PC-3 (cell line): ENCODE measurements at regions not wholly inside any gene's neighbourhood (a gene's known extent, or its start where the extent isn't known, plus 50 kb on each side); places are given as distances from the start of the nearest gene placed in this dataset.
A peak's percentile ranks its signal among the peaks of the same experiment; 100 is the strongest.

ENCODE experiments used
- ATAC-seq: fragments of 200-7000 bp; cut with Tn5 transposase; 2 replicates; pipeline ENCODE4 v1.9.1; 2020; ENCODE audit warnings: mild to moderate bottlenecking, moderate library complexity
- BruUV-seq: library from RNA; stranded (reverse); fragments of 400-500 nt; replicated peaks from 2 replicates; lab custom pipeline; 2021; lab: Mats Ljungman, UMichigan
- CTCF ChIA-PET: fragments of 300-600 bp; sonication (Branson Sonifier 250); formaldehyde crosslinking; loops from one replicate; lab custom pipeline; 2022; ENCODE audit warnings: antibody characterized with exemption; lab: Charles Lee
- POLR2A ChIA-PET: fragments of 300-600 bp; sonication (Branson Sonifier 250); formaldehyde crosslinking; loops from one replicate; lab custom pipeline; 2022; ENCODE audit warnings: antibody characterized with exemption; ENCODE audit not compliant: unreplicated experiment; lab: Charles Lee
- DNase-seq: peaks from one replicate; pipeline ENCODE4 v3.0.0-alpha.2; 2015
- H2AFZ ChIP-seq: fragments of 300-600 bp; sonication (generic); 2 replicates; pipeline ENCODE4 v1.6.0; 2016; ENCODE audit warnings: antibody characterized with exemption, low read length
- H3F3A ChIP-seq: fragments of 300-600 bp; sonication (generic); one replicate; pipeline ENCODE4 v1.6.0; 2017; ENCODE audit warnings: antibody characterized with exemption, low read length, control low read depth, mild to moderate bottlenecking; ENCODE audit not compliant: unreplicated experiment
- H3K27ac ChIP-seq: fragments of 300-600 bp; sonication (generic); 2 replicates; pipeline ENCODE4 v1.5.1; 2016; ENCODE audit warnings: mild to moderate bottlenecking, low read length
- H3K27me3 ChIP-seq: fragments of 300-600 bp; sonication (generic); 2 replicates; pipeline ENCODE4 v1.6.1; 2016; ENCODE audit warnings: low read length, mixed read lengths
- H3K36me3 ChIP-seq: fragments of 300-600 bp; sonication (generic); 2 replicates; pipeline ENCODE4 v1.6.1; 2016; ENCODE audit warnings: low read depth, mixed run types, low read length, mixed read lengths
- H3K4me1 ChIP-seq: fragments of 300-600 bp; sonication (generic); 2 replicates; pipeline ENCODE4 v1.5.1; 2016; ENCODE audit warnings: low read length; ENCODE audit not compliant: insufficient read depth
- H3K4me2 ChIP-seq: fragments of 300-600 bp; sonication (generic); 2 replicates; pipeline ENCODE4 v1.6.0; 2016; ENCODE audit warnings: low read length
- H3K4me3 ChIP-seq: fragments of 300-600 bp; sonication (generic); 2 replicates; pipeline ENCODE4 v1.5.1; 2016; ENCODE audit warnings: mild to moderate bottlenecking, low read length, mixed read lengths
- H3K79me2 ChIP-seq: fragments of 300-600 bp; sonication (generic); 2 replicates; pipeline ENCODE4 v1.6.1; 2017; ENCODE audit warnings: low read length, mixed read lengths
- H3K9ac ChIP-seq: fragments of 300-600 bp; sonication (generic); 2 replicates; pipeline ENCODE4 v1.6.0; 2016; ENCODE audit warnings: mild to moderate bottlenecking, low read length
- H3K9me2 ChIP-seq: fragments of 300-600 bp; sonication (generic); replicated peaks from 2 replicates; pipeline ENCODE4 v1.6.1; 2016; ENCODE audit warnings: mixed run types, low read length, mixed read lengths
- H3K9me3 ChIP-seq: fragments of 300-600 bp; sonication (generic); 2 replicates; pipeline ENCODE4 v1.6.1; 2016; ENCODE audit warnings: low read length, mixed read lengths
- H4K20me1 ChIP-seq: fragments of 300-600 bp; sonication (generic); 2 replicates; pipeline ENCODE4 v1.6.1; 2016; ENCODE audit warnings: low read length, mixed read lengths
- EZH2 ChIP-seq: fragments of 300-600 bp; sonication (generic); IDR thresholded peaks from one replicate; pipeline ENCODE4 v1.6.1; 2017; ENCODE audit warnings: antibody characterized with exemption, mild to moderate bottlenecking, low read length; ENCODE audit not compliant: unreplicated experiment
- EZH2phosphoT487 ChIP-seq: fragments of 300-600 bp; sonication (generic); IDR thresholded peaks from 2 replicates; pipeline ENCODE4 v1.6.1; 2018; ENCODE audit warnings: mild to moderate bottlenecking, antibody characterized with exemption, low read length, borderline replicate concordance
- intact Hi-C: fragments of 100-400 bp; cut with micrococcal nuclease; formaldehyde crosslinking; loops from 2 replicates; pipeline ENCODE4 v1.9.0; 2023
- TF ChIP-seq, protein P1 (sequence below): fragments of 300-600 bp; sonication (generic); conservative IDR thresholded peaks from 2 replicates; pipeline ENCODE4 v1.5.1; 2017; ENCODE audit warnings: antibody characterized with exemption, low read depth, mild to moderate bottlenecking, low read length

DNA sequence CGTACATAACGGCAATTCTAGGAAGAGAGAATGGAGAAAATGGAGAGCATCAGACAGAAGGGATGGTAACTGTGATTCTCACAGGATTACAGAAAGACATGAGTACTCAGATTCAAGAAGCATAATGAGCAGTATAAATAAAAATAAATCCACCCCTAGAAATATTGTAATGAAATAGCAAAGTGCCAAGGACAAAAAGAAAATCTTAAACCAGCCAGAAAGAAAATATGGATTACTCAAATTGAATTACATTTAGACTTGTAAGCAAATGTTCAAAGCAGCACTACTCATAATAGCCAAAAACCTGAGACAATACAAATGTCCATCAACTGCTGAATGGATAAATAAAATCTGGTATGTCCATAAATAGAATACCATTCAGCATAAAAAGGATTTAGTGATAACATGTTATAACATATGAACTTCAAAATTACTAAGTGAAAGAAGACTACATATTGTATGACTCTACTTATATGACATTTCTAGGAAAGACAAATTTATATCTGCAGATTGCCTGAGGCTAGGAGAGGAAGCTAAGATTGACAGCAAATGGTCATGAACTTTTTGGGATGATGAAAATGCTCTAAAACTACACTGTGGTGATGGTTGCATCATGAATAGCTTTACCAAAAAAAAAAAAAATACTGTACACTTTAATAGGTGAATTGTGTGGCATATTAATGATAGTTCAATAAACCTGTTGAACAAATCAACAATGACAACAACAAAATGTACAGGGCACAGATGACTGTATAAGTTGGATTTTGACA, 63.4 kb upstream of the SPTBN1 start:
- Histone ChIP-seq H3K36me3 (no peaks in the 10 kb centered on the region), H3K27ac (no peak overlapping the region), H4K20me1 (no peaks in the 10 kb centered on the region), H3K9me2 (no peaks in the 10 kb centered on the region), H3F3A (no peaks in the 10 kb centered on the region), H3K9ac (no peak overlapping the region), H3K4me3 (no peak overlapping the region), H3K4me1 (no peaks in the 10 kb centered on the region), H2AFZ (no peak overlapping the region), H3K9me3 (no peaks in the 10 kb centered on the region), H3K4me2 (no peak overlapping the region), H3K27me3 (peaks cover 8% of the 10 kb centered on the region; the same call in 1 of the 2 replicates), H3K79me2 (no peaks in the 10 kb centered on the region)
- ATAC-seq, result no peak
- no peak for DNase-seq
- BruUV-seq, result no TSS peak
- ChIA-PET POLR2A (no interaction called here), CTCF (no interaction called here)
- no peak for TF ChIP-seq EZH2phosphoT487
- TF ChIP-seq, protein P1, sequence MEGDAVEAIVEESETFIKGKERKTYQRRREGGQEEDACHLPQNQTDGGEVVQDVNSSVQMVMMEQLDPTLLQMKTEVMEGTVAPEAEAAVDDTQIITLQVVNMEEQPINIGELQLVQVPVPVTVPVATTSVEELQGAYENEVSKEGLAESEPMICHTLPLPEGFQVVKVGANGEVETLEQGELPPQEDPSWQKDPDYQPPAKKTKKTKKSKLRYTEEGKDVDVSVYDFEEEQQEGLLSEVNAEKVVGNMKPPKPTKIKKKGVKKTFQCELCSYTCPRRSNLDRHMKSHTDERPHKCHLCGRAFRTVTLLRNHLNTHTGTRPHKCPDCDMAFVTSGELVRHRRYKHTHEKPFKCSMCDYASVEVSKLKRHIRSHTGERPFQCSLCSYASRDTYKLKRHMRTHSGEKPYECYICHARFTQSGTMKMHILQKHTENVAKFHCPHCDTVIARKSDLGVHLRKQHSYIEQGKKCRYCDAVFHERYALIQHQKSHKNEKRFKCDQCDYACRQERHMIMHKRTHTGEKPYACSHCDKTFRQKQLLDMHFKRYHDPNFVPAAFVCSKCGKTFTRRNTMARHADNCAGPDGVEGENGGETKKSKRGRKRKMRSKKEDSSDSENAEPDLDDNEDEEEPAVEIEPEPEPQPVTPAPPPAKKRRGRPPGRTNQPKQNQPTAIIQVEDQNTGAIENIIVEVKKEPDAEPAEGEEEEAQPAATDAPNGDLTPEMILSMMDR, result no peak
- no peak for TF ChIP-seq EZH2
- intact Hi-C loops, result no loop called here

DNA sequence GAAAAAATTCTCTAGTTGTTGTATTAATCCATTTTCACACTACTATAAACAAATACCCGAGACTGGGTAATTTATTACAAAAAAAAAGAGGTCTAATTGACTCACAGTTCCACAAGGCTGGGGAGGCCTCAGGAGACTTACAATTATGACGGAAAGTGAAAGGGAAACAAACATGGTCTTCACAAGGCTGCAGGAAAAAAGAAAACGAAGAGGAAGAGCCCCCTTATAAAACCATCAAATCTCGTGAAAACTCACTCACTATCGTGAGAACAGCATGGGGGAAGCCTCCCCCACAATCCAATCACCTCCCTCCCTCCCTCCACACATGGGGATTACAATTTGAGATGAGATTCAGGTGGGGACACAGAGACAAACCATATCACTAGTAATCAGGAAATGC, 61.7 kb upstream of the SPTBN1 start:
- H3K4me3 ChIP-seq, result no peak overlapping the region
- H3K4me1 ChIP-seq, result no peaks in the 10 kb centered on the region
- H3K9me3 ChIP-seq, result no peaks in the 10 kb centered on the region
- no peak overlapping the region for H3K9ac ChIP-seq
- H3K27me3 ChIP-seq, result peaks cover 8% of the 10 kb centered on the region; the same call in 1 of the 2 replicates
- no peak overlapping the region for H3K27ac ChIP-seq
- no peaks in the 10 kb centered on the region for H3F3A ChIP-seq
- BruUV-seq, result no TSS peak
- no peak for TF ChIP-seq EZH2
- TF ChIP-seq EZH2phosphoT487, result no peak
- TF ChIP-seq, protein P1, result no peak
- no peak overlapping the region for H3K4me2 ChIP-seq
- H3K36me3 ChIP-seq, result no peaks in the 10 kb centered on the region
- CTCF ChIA-PET, result no interaction called here
- DNase-seq (no peak), ATAC-seq (no peak)
- intact Hi-C loops, result no loop called here
- no peaks in the 10 kb centered on the region for H3K79me2 ChIP-seq
- H2AFZ ChIP-seq, result no peak overlapping the region
- POLR2A ChIA-PET, result no interaction called here
- no peaks in the 10 kb centered on the region for H4K20me1 ChIP-seq
- H3K9me2 ChIP-seq, result no peaks in the 10 kb centered on the region

DNA sequence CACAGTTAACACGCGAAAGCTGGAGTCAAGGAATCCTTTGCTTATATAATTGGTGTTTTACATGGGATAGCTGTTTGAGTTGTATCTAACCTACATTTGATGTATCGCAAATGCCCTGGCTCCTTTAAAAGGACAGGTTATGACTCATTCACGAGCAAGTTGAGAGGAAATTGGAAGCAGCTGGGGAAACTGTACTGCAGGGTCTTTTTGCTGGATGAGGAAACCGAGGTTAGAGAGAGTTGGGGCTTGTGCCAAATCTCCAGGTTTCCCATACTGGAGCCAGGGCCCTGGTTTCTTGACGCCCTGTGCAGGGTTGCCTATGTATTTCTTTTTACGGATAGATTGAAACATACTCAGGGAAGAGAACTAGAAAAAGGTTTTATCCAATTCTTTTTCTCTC, 60.0 kb upstream of the SPTBN1 start:
- BruUV-seq, result no TSS peak
- no peak overlapping the region for H3K27ac ChIP-seq

More for the DNA sequence above, 60.0 kb upstream of the SPTBN1 start:
- Histone ChIP-seq H3K4me1 (no peaks in the 10 kb centered on the region), H3K9me2 (no peaks in the 10 kb centered on the region), H3K9me3 (no peaks in the 10 kb centered on the region), H3F3A (no peaks in the 10 kb centered on the region), H3K79me2 (no peaks in the 10 kb centered on the region), H4K20me1 (no peaks in the 10 kb centered on the region), H3K27me3 (no peaks in the 10 kb centered on the region), H3K4me3 (no peak overlapping the region), H3K4me2 (no peak overlapping the region), H2AFZ (no peak overlapping the region), H3K9ac (no peak overlapping the region), H3K36me3 (no peaks in the 10 kb centered on the region)
- CTCF ChIA-PET, result no interaction called here
- TF ChIP-seq EZH2, result no peak
- TF ChIP-seq, protein P1, result no peak
- no peak for TF ChIP-seq EZH2phosphoT487
- intact Hi-C loops, result no loop called here
- ATAC-seq (no peak), DNase-seq (peak; percentile 31)
- POLR2A ChIA-PET, result no interaction called here
